ENCODE measurements at regions not wholly inside any gene's neighbourhood (a gene's known extent, or its start where the extent isn't known, plus 50 kb on each side); places are given as distances from the start of the nearest gene placed in this dataset.
"Not testable (repeated sequence)": the region's sequence is repeated elsewhere in the genome, so short reads cannot be mapped to it uniquely, and the experiment has no call there.

GRCh38 chr1:238985312-238985711 lies 401.1 kb upstream of the CHRM3 start:
- no peak for DNase-seq

GRCh38 chr1:238982736-238983135 lies 403.6 kb upstream of the CHRM3 start:
- DNase-seq: no peak

GRCh38 chr1:238981317-238981933 lies 404.9 kb upstream of the CHRM3 start:
- DNase-seq: no peak

- DNase-seq: no peak
Observed at GRCh38 chr1:238980053-238980452, 406.3 kb upstream of the CHRM3 start.

GRCh38 chr1:238964631-238965030 lies 421.7 kb upstream of the CHRM3 start:
- no peak for DNase-seq

- no peak for DNase-seq
Observed at GRCh38 chr1:238962941-238963340, 423.4 kb upstream of the CHRM3 start.

- no peak for DNase-seq
Observed at GRCh38 chr1:238961790-238962189, 424.6 kb upstream of the CHRM3 start.

- DNase-seq: peak; percentile 16
Observed at GRCh38 chr1:238960071-238960470, 426.3 kb upstream of the CHRM3 start.

GRCh38 chr1:238955934-238956333 lies 430.4 kb upstream of the CHRM3 start:
- DNase-seq: no peak

GRCh38 chr1:238954865-238955264 lies 431.5 kb upstream of the CHRM3 start:
- DNase-seq: no peak

- no peak for DNase-seq
Observed at GRCh38 chr1:238953448-238954010, 432.8 kb upstream of the CHRM3 start.

- no peak for DNase-seq
Observed at GRCh38 chr1:238951809-238952208, 434.6 kb upstream of the CHRM3 start.

- DNase-seq: no peak
Observed at GRCh38 chr1:238950784-238951183, 435.6 kb upstream of the CHRM3 start.

- DNase-seq: no peak
Observed at GRCh38 chr1:238950017-238950416, 436.4 kb upstream of the CHRM3 start.

- no peak for DNase-seq
Observed at GRCh38 chr1:238944028-238944427, 442.3 kb upstream of the CHRM3 start.

GRCh38 chr1:238927899-238928298 lies 458.5 kb upstream of the CHRM3 start:
- no peak for DNase-seq

- DNase-seq: no peak
Observed at GRCh38 chr1:238916828-238917227, 469.5 kb upstream of the CHRM3 start.

GRCh38 chr1:238914346-238914745 lies 472.0 kb upstream of the CHRM3 start:
- DNase-seq: no peak

- DNase-seq: no peak
Observed at GRCh38 chr1:238913210-238913609, 473.2 kb upstream of the CHRM3 start.

- no peak for DNase-seq
Observed at GRCh38 chr1:238912148-238912547, 474.2 kb upstream of the CHRM3 start.

- not testable (repeated sequence) for DNase-seq
Observed at GRCh38 chr1:238902752-238903151, 483.6 kb upstream of the CHRM3 start.

GRCh38 chr1:238900334-238900865 lies 486.0 kb upstream of the CHRM3 start:
- no peak for DNase-seq

- no peak for DNase-seq
Observed at GRCh38 chr1:238898856-238899255, 487.5 kb upstream of the CHRM3 start.

GRCh38 chr1:238895911-238896310 lies 490.5 kb upstream of the CHRM3 start:
- DNase-seq: no peak

GRCh38 chr1:238892612-238893011 lies 493.8 kb upstream of the CHRM3 start:
- no peak for DNase-seq

Measured in T1000 (cell line).